ENCODE measurements at regions not wholly inside any gene's neighbourhood (a gene's known extent, or its start where the extent isn't known, plus 50 kb on each side); places are given as distances from the start of the nearest gene placed in this dataset.
A peak's percentile ranks its signal among the peaks of the same experiment; 100 is the strongest.

- no peaks in the 10 kb centered on the region for H3K79me2 ChIP-seq (ENCODE audit: control insufficient read depth, insufficient read depth, low read length)
- dilution Hi-C loops (cut with MboI; ENCODE audit: extremely low pct_ligation_motif_present, low sequenced_read_pairs) (no loop called here), intact Hi-C loops (cut with micrococcal nuclease) (loop anchor here (5.0 kb wide), 3 partner anchors 162 to 332 kb away; no protein-coding TSS in a partner anchor)
- TF ChIP-seq POLR2A (IDR thresholded peaks at IDR 0.05; ENCODE audit: low read depth, low read length) (no peak), MYC (IDR thresholded peaks at IDR 0.05; ENCODE audit: low read depth, low read length) (no peak), GATA2 (IDR thresholded peaks at IDR 0.05; ENCODE audit: insufficient read depth, insufficient read length, low read depth, low read length) (no peak), POLR2AphosphoS5 (IDR thresholded peaks at IDR 0.05; ENCODE audit: insufficient read depth, low read depth, low read length) (no peak), FOS (IDR thresholded peaks at IDR 0.05; ENCODE audit: borderline replicate concordance, insufficient read depth, low read length) (no peak), CTCF (IDR thresholded peaks at IDR 0.05; ENCODE audit: extremely low read depth in 1 of 2, insufficient read depth in 1 of 2, low read depth in 1 of 2, low read length in 2 of 2) (no peak), JUN (IDR thresholded peaks at IDR 0.05; ENCODE audit: borderline replicate concordance, insufficient read depth, insufficient read length, low read depth) (no peak), EZH2 (IDR thresholded peaks at IDR 0.05; ENCODE audit: borderline replicate concordance, low read depth, low read length, severe bottlenecking) (no peak), MAX (IDR thresholded peaks at IDR 0.05; ENCODE audit: insufficient read depth, insufficient read length) (no peak)
- no peaks in the 10 kb centered on the region for H4K20me1 ChIP-seq (replicated peaks; ENCODE audit: control insufficient read depth, extremely low read depth, insufficient read depth, low read length)
- H2AFZ ChIP-seq (ENCODE audit: low read depth, low read length): peak overlapping the region; percentile 25
- no peak overlapping the region for H3K9ac ChIP-seq (replicated peaks; ENCODE audit: extremely low read depth, insufficient read depth, low read length)
- ChIA-PET POLR2A (no interaction called here), CTCF (interaction anchor here (1.0 to 2.0 kb wide), 2 partner anchors 238 to 257 kb away, joined by 3 to 8 read pairs; no protein-coding TSS in a partner anchor)
- no peaks in the 10 kb centered on the region for H3K9me3 ChIP-seq (replicated peaks; ENCODE audit: control insufficient read depth, insufficient read depth, low read length)
- FAIRE-seq (no peak), DNase-seq (ENCODE audit: low read depth, low spot score) (no peak)
- H3K27ac ChIP-seq (ENCODE audit: insufficient read depth, low read depth, low read length): no peak overlapping the region
- H3K36me3 ChIP-seq (ENCODE audit: control insufficient read depth in 2 of 2, extremely low read depth in 1 of 2, insufficient read depth in 2 of 2, low read length in 2 of 2): no peaks in the 10 kb centered on the region
- no peaks in the 10 kb centered on the region for H3K9me1 ChIP-seq (replicated peaks; ENCODE audit: control insufficient read depth, extremely low read depth, insufficient read depth, low read length)
- peak overlapping the region; percentile 47 for H3K4me2 ChIP-seq (ENCODE audit: insufficient read depth, low read length)
- no TSS peak for BruUV-seq (replicated peaks)
- H3K27me3 ChIP-seq (ENCODE audit: control insufficient read depth in 2 of 2, insufficient read depth in 2 of 2, low read length in 2 of 2): no peaks in the 10 kb centered on the region
- H3K4me1 ChIP-seq (ENCODE audit: control insufficient read depth, extremely low read depth, insufficient read depth, low read length): peaks cover 4% of the 10 kb centered on the region
- H3K4me3 ChIP-seq (replicated peaks in 1 of 3; ENCODE audit: insufficient read depth in 1 of 3, low read depth in 1 of 3, low read length in 3 of 3): no peak overlapping the region
Observed at GRCh38 chr9:13684656-13685055, 405.2 kb upstream of the MPDZ start.

Measured in endothelial cell of umbilical vein (primary cell).